ENCODE measurements at regions not wholly inside any gene's neighbourhood (a gene's known extent, or its start where the extent isn't known, plus 50 kb on each side); places are given as distances from the start of the nearest gene placed in this dataset.

DNA sequence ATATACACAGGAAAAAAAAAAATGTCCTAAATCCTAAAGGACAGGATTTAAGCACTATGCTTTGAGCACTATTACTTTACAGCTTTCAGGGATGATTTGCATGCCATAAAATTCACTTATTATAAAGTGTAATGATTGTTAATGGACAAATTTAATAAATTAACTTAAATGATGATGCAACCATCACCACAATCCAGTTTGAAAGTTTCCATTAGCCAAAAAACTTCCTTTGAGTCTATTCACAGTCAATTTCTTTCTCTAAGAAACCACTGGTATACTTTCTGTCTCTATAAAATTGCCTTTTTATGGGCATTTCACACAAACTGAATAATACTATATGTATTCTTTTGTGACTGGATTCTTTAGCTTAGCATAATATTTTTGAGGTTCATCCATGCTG, 111.1 kb upstream of the RIOK3 start:
- no peak for DNase-seq (ENCODE audit: low read depth, low spot score)

DNA sequence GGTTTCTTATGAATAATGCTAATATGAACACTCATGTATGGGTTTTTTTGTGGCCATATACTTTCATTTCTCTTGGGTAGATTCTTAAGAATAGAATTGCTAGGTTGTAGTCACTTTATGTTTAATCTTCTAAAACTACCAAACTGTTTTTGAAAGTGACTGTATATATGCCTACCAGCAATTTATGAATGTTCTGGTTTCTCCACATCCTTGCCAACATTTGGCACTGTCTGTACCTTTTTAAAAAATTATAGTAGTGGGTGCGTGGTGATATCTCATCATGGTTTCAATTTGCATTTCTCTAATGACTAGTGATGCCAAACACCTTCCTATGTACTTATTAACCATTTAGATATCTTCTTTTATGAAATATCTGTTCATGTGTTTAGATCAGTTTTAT, 110.6 kb upstream of the RIOK3 start:
- no peak for DNase-seq (ENCODE audit: low read depth, low spot score)

DNA sequence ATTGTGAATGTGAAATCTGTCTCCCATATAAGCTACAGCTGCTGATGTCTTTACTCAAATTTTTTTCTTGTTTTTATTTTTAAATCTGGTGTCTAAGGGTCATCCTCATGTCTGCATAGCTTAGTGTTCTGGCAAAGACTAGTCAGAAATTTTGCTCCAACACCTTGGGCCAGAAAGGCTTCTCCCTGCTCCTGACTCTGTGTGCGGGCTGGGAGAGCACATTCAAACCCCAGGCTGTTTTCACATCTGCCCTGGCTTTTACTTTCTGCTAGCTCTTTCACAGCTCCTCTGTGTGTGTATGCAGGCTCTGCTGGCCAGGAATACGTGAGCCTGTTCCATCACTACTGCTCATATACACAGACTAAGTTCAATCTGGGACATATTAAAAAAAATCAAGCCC, 102.9 kb upstream of the RIOK3 start:
- no peak for DNase-seq (ENCODE audit: low read depth, low spot score)

DNA sequence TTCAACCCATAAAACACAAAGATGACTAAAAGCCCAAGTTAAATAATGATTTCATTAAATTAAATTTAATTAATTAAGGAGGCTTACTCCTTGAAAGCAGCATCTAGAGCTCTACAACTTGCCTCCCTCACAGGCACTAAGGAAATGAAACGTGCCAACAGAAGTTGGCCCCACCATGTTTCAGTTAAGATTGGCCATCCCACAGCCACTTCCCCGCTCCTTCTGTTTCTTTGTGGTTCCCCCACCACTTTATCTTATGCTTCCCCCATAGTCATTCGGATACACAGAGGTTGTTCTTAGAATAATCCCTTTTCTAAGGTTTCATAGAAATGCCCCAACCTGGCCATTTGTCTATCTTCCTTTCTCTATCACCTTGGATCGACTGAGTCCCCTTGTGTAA, 101.6 kb upstream of the RIOK3 start:
- no peak for DNase-seq (ENCODE audit: low read depth, low spot score)

DNA sequence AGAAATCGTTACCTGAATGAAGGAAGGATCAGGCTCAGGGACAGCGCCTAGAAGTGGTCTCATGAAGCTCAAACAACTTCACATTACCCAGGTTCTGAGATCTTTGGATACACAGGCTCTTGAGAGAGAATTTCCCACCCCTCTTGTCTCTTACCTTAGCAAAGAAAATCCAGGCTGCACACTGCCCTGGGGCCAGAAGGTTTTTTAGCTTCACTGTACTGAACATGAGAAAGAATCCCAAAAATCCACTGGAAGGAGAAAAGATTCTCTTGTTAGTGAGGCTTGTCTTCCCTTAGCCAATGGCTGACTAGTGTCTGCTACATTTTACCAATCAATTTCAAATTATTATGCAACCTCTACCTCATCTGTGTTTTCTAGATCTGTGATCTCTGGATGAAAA, 101.0 kb upstream of the RIOK3 start:
- DNase-seq (ENCODE audit: low read depth, low spot score) = no peak

DNA sequence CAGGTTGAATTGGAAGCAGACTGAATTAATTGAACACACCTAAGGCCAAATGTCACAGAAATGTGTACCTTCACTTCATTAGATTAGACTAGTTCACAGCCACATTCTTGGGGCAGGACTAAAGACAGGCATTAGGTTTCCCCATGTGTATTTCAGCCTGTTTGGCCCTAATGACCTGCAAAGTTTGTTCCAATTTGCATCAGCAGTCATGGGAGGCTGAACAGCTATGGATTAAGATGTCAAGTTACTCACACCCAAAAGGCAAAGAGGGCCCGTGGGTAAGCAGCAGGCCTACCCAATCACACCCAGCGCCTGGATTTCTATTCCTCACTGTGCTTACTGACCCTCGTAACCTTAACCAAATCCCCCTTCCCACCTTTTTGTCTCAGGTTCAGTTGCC, 99.6 kb upstream of the RIOK3 start:
- no peak for DNase-seq (ENCODE audit: low read depth, low spot score)

DNA sequence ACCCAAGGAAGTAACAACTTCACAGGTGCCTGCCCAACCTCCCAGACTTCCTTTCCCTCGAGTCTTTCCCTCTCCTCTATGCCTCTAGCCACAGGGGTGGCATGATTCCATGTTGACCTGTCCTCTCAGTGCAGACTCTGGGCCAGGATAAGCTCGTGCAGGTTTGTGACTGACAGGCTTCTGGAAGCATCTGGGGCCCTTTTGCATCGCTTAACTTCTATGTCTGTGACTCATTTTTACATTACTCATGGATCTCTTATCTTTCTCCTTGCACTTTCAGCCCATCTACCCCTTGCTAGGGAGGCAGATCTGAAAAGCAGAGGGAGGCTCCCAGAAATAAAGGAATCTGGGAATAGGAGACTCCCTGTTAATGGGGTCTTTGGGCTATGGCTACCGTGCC, 98.5 kb upstream of the RIOK3 start:
- DNase-seq (ENCODE audit: low read depth, low spot score) = no peak

DNA sequence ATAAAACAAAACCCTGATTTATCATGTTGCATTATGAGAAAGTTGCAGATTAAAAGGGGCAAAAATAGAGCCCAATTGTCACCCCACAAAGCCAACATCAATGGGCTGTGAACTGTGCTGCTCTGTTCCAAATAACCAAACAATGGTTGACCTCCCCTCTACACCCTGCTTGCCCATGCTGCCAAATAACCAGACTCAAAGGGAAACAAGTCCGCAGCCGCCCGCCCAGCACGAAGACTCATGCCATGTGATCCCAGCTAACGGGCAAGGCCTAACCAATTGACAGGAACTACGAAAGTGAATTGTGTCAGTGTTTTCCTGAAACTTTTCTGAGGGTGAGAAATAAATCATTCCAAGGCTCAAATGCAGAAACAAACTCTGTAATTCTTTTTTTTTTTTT, 97.9 kb upstream of the RIOK3 start:
- DNase-seq (ENCODE audit: low read depth, low spot score) = no peak

DNA sequence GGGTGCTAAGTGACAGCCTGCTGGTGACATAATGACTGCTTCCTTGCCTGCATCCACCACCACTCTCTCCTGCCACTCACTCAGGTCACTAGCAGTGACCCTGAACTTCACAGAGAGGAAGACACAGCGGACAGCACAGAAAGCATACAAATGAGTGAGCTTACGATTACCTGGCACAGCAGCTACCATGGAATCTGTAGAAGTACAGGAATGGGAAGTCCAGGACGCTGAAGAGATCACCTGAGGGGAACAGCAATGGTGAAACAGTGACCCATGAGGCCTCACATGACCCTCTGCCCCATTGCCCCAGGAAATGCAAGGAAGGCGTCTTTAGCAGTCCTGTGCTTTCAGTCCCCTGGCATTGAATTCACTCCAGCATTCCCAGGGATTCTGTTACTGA, 96.7 kb upstream of the RIOK3 start:
- DNase-seq (ENCODE audit: low read depth, low spot score) = no peak

DNA sequence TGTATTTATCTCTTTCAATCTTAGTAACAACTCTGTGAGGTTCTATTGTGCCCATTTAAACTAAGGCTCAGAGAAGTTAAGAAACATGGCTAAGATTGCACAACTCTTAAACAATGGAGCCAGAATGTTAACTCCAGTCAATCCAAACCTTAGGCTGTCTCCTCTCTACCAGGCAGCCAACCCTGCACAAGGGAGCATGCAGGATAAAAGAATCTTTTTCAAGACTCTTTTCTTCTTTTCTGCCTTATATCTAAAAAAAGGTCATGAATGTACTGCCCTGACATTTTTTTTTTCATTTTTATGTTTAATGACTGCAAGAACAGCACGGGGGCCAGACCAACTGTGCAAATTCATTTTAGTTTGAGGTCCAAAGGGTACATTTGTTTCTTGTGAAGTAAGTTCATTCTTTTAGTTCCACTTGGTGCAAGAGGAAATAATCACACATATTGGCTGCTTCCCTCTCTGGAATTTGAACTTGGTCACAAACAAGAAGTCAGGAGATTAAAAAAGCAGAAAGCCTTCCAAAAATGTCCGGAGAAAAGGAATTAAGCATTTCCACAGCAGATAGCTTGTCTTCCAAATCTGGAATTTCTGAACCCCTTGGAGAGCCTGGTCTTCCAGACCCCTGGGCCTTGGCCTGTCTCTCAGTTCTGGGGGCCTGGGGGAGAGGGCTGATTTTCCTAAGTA, 96.0 kb upstream of the RIOK3 start:
- DNase-seq (ENCODE audit: low read depth, low spot score) = no peak

DNA sequence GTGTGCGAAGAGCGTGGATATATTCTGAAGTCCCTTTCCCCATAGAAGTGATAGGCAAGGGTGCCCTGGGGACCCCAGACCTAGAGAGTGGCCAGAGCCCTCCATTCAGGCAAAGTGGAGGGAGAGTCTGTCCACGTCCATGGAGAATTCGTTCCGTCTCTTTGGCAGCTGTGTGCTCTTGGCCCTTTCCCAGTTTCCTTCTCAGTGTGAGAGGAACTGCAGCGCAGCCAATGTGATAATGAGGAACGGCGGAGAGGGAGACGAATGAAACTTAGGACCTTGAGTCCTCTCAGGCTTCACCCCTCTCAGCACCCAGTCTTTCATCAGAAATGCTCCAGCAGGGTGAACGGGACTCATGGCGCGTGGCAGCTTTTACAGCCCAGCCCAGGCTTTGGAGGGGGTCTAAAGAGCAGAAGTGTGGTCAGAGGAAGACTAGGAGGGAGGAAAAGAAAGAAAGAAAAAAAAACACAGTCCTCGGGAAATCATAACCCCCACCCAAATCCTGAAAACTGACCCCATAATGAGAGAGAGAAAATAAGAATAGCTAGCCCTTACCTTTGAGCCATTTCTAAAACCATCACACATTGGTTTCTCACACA, 95.0 kb upstream of the RIOK3 start:
- DNase-seq (ENCODE audit: low read depth, low spot score) = no peak

DNA sequence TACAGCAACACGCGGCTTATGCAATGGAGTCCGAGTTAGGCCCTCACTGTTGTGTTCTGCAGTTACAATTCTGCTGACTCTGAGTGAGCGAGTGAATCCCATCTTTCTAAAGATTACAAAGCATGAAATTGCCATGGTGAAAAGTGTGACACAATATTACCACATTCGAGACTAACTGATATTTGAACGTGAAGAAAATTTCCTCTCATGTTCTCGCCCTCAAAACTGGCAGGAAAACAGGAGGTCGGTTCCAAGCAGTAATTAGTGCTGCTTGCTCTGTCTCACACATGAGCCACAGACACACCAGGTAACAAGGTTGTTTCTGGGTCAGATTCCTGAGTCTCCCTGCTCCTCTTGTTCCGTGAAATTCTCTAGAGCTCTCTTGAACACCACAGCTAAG, 93.7 kb upstream of the RIOK3 start:
- DNase-seq (ENCODE audit: low read depth, low spot score) = no peak

DNA sequence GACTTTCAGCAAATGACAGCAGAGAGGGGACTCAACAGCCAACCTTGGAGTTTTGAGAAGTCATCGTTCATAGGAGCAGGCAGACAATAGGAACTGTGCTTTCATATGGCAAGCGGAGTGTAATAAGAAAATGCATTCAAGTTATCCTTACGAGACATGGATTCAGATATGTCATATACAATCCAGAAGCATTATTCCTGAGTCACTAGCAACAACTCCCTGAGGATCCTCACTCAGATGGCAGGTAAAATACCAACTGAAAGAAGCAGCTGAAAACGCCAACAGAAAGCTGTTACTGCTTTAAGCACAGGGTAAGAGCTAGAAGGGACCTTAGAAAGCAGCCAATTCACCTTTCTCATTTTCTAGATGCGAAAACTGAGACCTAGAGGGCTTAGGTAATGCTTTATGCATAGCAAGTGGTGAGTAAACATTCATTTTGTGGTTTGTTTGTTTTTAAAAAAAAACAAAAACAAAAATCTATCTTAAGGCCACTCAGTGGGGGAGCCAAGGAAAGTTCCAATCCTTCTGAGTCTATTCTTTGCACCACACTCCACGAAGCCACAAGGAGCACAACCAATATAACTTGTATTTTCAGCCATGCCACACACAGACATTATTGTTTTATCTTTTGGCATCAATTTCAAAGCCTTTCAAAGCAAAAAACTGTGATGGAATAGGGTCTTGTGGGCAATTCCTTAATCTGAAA, 89.1 kb upstream of the RIOK3 start:
- no peak for DNase-seq (ENCODE audit: low read depth, low spot score)

DNA sequence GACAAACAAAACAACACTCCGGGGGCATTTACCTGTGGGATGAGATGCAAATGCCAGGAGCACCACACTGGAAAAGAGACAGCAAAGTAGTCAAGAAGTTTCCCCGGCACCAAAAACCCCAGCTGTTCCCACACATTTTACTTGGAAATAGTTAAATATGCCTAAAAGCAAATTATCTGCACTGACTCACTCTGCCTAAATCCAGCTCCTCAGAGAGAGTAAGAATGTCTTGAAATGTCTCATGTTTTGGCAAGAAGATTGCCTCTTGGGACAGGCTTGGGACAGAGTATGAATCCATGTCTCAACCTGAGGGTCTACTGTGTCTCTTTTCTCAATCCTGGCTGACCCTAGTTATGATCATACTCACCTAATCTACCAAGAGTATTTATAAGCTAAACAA, 87.5 kb upstream of the RIOK3 start:
- no peak for DNase-seq (ENCODE audit: low read depth, low spot score)

DNA sequence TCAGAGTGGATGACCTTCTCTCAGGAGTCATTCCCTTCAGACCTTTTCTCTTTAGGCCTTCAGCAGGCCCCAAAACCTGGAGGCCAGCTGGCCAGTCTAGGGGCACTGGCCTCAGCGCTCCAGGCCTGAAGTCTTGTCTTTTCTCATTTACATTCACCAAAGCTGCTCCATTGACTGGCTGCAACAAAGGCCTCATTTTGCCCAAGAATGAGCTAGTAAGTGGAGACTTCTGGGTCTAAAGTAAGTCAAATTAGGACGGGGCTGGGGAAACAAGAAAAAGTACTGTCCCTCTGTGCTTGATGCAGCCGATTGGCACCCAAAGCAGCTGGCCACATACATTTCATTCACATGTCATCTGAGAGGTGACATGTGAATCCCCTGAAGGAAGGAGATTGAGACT, 83.8 kb upstream of the RIOK3 start:
- no peak for DNase-seq (ENCODE audit: low read depth, low spot score)

DNA sequence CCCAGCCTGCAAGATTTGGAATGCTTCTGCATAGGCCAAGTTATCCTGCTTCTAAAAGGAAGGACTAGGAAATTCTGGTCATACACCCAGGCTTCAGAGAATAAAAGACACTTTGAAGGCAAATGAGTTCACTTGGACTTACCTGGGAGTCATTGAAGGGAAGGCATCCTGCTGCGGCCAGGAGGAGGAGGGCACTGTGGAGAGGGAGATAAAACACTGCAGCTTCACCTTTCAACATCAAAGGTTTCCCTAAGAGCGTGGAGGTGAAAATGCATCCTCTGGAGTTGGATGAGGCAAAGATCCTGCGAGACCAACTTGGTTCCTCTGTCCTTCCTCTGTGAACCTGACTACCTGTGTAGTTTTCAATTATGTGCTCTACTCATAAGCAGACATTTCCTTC, 79.5 kb upstream of the RIOK3 start:
- no peak for DNase-seq (ENCODE audit: low read depth, low spot score)

DNA sequence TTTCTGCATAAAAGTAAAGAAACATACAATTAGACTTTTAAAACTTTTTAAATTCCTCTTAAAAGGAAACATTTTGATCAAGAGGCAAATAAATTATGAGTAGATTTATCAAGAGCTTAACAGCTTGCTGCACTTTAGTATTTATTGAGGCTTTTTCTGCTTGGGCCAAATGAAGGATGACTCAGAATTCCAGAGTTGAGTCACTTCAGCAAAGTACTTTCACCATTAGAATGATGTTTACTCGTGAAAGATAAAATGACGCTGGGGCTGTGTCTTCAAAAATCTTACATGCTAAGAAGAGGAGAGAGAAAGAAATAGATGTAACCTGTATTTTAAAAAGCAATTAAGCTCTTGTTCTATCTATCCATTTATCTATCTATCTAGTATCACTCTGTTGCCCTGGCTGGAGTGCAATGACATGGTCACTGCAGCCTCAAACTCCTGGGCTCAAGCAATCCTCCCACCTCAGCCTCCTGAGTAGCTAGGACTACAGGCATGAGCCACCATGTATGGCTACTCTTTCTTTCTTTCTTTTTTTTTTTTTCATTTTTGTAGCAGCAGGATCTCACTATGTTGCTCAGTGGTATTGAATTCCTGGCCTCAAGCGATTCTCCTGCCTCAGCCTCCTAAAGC, 75.3 kb upstream of the RIOK3 start:
- DNase-seq (ENCODE audit: low read depth, low spot score) = no peak

DNA sequence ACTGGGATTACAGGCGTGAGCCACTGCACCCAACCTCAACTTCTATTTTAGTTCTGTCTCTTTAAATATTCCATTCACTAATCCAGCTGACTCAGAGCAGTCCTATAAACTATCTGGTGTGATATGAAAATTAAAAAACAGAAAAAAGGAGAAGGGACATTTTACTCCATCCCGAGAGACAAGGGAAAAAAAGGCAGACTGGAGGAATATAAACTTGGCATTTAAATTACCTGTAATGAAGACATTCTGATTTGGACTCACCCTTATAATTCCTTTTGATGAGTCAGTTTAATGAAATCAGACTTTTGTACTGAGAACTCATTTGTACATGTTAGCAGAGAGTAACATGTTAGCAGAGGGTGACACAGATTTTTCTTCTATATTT, 74.8 kb upstream of the RIOK3 start:
- no peak for DNase-seq (ENCODE audit: low read depth, low spot score)

DNA sequence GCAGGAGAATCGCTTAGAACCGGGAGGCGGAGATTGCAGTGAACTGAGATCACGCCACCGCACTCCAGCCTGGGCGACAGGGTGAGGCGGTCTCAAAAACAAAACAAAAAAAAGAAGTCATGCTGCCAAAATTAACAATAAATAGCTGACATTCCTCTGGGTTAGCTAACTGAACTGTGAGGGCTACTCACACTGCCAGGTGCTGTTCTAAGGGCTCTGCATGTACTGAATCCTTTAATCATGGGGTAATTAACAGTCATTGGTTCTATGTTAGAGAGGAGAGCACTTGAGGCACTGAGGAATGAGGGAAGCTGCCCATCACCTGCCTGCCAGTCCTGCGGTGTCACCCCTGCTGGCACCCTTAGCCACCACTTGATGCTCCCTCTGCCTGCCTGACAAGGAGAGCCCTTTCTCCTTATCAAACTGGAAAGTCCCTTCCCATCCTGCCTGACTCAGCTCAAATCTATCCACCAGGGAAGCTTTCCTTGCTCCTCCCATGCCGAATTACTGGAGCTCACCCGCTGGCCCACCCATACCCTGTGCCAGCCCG, 73.0 kb upstream of the RIOK3 start:
- no peak for DNase-seq (ENCODE audit: low read depth, low spot score)

DNA sequence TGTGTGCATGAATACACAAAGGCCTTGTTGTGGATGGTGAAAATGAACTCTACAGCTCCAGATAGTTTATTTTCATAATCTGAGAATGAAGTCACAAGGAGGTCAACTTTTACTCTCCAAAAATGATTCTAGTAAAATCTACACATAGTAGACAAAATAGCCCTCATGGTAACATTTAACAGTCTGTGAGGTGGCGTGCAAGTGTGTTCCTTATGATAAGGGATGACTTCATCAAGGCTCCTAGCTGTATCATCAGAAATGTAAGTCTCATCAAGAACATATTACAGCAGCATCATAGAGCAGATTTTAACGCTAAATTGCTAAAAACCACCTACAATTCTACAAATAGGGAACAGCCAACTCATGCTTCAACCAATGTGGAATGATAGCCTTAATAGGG, 72.3 kb upstream of the RIOK3 start:
- DNase-seq (ENCODE audit: low read depth, low spot score) = no peak

DNA sequence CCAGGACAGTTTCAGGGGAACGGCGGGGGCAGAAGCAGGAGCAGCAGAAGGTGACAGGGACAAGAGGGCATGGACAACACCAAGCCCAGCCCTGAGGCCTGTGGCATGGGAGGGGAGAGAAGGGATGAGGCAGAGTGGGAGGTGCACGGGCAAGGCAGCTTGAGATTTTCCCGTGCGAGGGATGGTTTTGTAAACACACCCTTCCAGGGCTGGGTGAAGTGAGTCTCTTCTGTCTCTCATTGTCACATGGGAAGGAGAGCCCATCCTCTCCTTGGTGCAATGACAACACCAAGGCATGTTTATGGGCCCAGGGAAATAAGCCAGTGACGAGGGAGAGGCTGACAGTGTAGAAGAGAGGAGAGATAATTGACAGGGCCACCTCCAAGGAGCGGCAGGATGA, 69.6 kb upstream of the RIOK3 start:
- DNase-seq (ENCODE audit: low read depth, low spot score) = no peak
